ENCODE measurements at regions not wholly inside any gene's neighbourhood (a gene's known extent, or its start where the extent isn't known, plus 50 kb on each side); places are given as distances from the start of the nearest gene placed in this dataset.

DNA sequence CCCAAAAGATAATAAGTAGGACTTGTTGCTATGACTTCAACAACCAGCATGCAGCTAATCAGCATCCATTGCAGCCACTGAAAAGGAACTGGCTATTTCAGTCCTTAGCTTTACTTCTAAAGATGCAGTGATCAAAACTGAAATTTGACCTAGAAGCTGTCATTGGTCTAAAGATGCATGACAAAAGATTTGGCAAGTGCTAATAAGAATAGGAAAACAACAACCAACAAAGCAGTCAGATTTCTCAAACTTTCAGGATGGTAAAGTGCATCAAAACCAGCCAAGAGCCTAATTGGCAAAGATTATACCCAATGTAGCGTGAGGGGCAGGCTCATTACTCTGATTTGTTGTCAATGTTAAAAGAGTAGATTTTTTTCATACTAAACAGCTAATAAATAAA, 77.1 kb upstream of the WDR17 start:
- no peaks in the 10 kb centered on the region for H3F3A ChIP-seq (ENCODE audit: low read depth)
- no peaks in the 10 kb centered on the region for H3K9me3 ChIP-seq (ENCODE audit: low read depth)
- no peaks in the 10 kb centered on the region for H3K36me3 ChIP-seq
- no peak overlapping the region for H3K4me3 ChIP-seq
- TF ChIP-seq, protein P1, sequence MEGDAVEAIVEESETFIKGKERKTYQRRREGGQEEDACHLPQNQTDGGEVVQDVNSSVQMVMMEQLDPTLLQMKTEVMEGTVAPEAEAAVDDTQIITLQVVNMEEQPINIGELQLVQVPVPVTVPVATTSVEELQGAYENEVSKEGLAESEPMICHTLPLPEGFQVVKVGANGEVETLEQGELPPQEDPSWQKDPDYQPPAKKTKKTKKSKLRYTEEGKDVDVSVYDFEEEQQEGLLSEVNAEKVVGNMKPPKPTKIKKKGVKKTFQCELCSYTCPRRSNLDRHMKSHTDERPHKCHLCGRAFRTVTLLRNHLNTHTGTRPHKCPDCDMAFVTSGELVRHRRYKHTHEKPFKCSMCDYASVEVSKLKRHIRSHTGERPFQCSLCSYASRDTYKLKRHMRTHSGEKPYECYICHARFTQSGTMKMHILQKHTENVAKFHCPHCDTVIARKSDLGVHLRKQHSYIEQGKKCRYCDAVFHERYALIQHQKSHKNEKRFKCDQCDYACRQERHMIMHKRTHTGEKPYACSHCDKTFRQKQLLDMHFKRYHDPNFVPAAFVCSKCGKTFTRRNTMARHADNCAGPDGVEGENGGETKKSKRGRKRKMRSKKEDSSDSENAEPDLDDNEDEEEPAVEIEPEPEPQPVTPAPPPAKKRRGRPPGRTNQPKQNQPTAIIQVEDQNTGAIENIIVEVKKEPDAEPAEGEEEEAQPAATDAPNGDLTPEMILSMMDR (IDR thresholded peaks at IDR 0.05): no peak
- TF ChIP-seq EZH2 (IDR thresholded peaks at IDR 0.05): no peak
- TF ChIP-seq EZH2phosphoT487 (IDR thresholded peaks at IDR 0.05): no peak
- H3K27me3 ChIP-seq: no peaks in the 10 kb centered on the region
- no peaks in the 10 kb centered on the region for H3K4me1 ChIP-seq
- no peaks in the 10 kb centered on the region for H4K20me1 ChIP-seq (ENCODE audit: low read depth)
- H3K9ac ChIP-seq: no peak overlapping the region
- Mint-ChIP-seq H3K27ac (no peak overlapping the region), H3K36me3 (peaks cover 11% of the 10 kb centered on the region), H3K27me3 (ENCODE audit: insufficient read depth, low read depth) (no peaks in the 10 kb centered on the region), H3K9me3 (peaks cover 14% of the 10 kb centered on the region), H3K4me1 (peaks cover 9% of the 10 kb centered on the region), H3K4me3 (no peak overlapping the region)
- H3K4me2 ChIP-seq: no peak overlapping the region
- H3K27ac ChIP-seq: no peak overlapping the region
- DNase-seq (ENCODE audit: low spot score): no peak
- H3K79me2 ChIP-seq (ENCODE audit: low read depth): no peaks in the 10 kb centered on the region
- no peak overlapping the region for H2AFZ ChIP-seq (replicated peaks)

DNA sequence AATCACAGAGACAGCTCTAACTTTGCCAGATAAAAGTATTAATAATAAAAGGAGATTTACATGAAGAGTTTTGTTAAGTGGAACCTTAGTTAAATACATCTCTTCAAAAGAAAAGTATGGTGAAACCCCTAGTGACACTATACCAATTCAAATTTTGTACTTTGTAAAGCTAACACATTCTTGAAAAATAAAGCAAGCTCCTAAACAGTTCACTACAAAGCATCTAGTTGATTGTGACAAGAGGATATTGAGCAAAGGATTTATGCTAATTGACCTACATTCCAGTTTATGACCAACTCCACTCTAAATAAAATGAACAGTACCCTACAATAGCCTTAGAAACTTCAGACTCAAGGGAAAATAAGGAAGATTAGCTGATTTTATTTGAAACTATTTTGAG, 69.4 kb upstream of the WDR17 start:
- no peak overlapping the region for H3K9ac ChIP-seq
- Mint-ChIP-seq H3K4me3 (no peak overlapping the region), H3K27me3 (ENCODE audit: insufficient read depth, low read depth) (peaks cover 4% of the 10 kb centered on the region), H3K27ac (no peak overlapping the region), H3K36me3 (peaks cover 8% of the 10 kb centered on the region), H3K4me1 (peaks cover 21% of the 10 kb centered on the region), H3K9me3 (peaks cover 3% of the 10 kb centered on the region)
- no peak overlapping the region for H2AFZ ChIP-seq (replicated peaks)
- no peak overlapping the region for H3K4me3 ChIP-seq
- no peaks in the 10 kb centered on the region for H3K9me3 ChIP-seq (ENCODE audit: low read depth)
- H3K27me3 ChIP-seq: peaks cover 15% of the 10 kb centered on the region
- no peaks in the 10 kb centered on the region for H4K20me1 ChIP-seq (ENCODE audit: low read depth)
- H3K27ac ChIP-seq: no peak overlapping the region
- no peaks in the 10 kb centered on the region for H3K79me2 ChIP-seq (ENCODE audit: low read depth)
- no peaks in the 10 kb centered on the region for H3F3A ChIP-seq (ENCODE audit: low read depth)
- no peak for DNase-seq (ENCODE audit: low spot score)
- no peak overlapping the region for H3K4me2 ChIP-seq
- no peaks in the 10 kb centered on the region for H3K36me3 ChIP-seq
- TF ChIP-seq EZH2phosphoT487 (IDR thresholded peaks at IDR 0.05) (no peak), EZH2 (IDR thresholded peaks at IDR 0.05) (no peak)
- TF ChIP-seq, protein P1 (IDR thresholded peaks at IDR 0.05): no peak
- H3K4me1 ChIP-seq: peaks cover 8% of the 10 kb centered on the region

GRCh38 chr4:175997291-175997690, 68.3 kb upstream of the WDR17 start:
- Mint-ChIP-seq H3K9me3 (peaks cover 3% of the 10 kb centered on the region), H3K27me3 (ENCODE audit: insufficient read depth, low read depth) (peaks cover 4% of the 10 kb centered on the region), H3K4me3 (no peak overlapping the region), H3K36me3 (peaks cover 8% of the 10 kb centered on the region), H3K4me1 (peaks cover 21% of the 10 kb centered on the region), H3K27ac (no peak overlapping the region)
- Histone ChIP-seq H3K4me3 (no peak overlapping the region), H3K27ac (no peak overlapping the region), H3K9me3 (ENCODE audit: low read depth) (no peaks in the 10 kb centered on the region), H3F3A (ENCODE audit: low read depth) (no peaks in the 10 kb centered on the region), H3K79me2 (ENCODE audit: low read depth) (no peaks in the 10 kb centered on the region), H3K36me3 (no peaks in the 10 kb centered on the region), H3K4me1 (peaks cover 8% of the 10 kb centered on the region), H4K20me1 (ENCODE audit: low read depth) (no peaks in the 10 kb centered on the region), H2AFZ (replicated peaks) (no peak overlapping the region), H3K9ac (no peak overlapping the region), H3K27me3 (peaks cover 26% of the 10 kb centered on the region), H3K4me2 (no peak overlapping the region)
- TF ChIP-seq EZH2phosphoT487 (IDR thresholded peaks at IDR 0.05): no peak
- no peak for TF ChIP-seq EZH2 (IDR thresholded peaks at IDR 0.05)
- TF ChIP-seq, protein P1 (IDR thresholded peaks at IDR 0.05): no peak
- no peak for DNase-seq (ENCODE audit: low spot score)
